ENCODE measurements at regions not wholly inside any gene's neighbourhood (a gene's known extent, or its start where the extent isn't known, plus 50 kb on each side); places are given as distances from the start of the nearest gene placed in this dataset.

- H3K4me2 ChIP-seq (ENCODE audit: low read length): no peak overlapping the region
- no peak overlapping the region for H3K9ac ChIP-seq
- no peak overlapping the region for H2AFZ ChIP-seq
- H3K27me3 ChIP-seq (ENCODE audit: control insufficient read depth, insufficient read depth, low read length): no peaks in the 10 kb centered on the region
- H3K4me3 ChIP-seq (ENCODE audit: low read depth, low read length): no peak overlapping the region
- no peaks in the 10 kb centered on the region for H3K79me2 ChIP-seq
- H3K36me3 ChIP-seq (ENCODE audit: control insufficient read depth, insufficient read depth, low read length): no peaks in the 10 kb centered on the region
- H3K27ac ChIP-seq: no peak overlapping the region
- no peak for TF ChIP-seq CTCF (IDR thresholded peaks at IDR 0.05)
- no peaks in the 10 kb centered on the region for H3K9me3 ChIP-seq (ENCODE audit: control insufficient read depth, low read length)
- peaks cover 3% of the 10 kb centered on the region for H3K4me1 ChIP-seq
Observed at GRCh38 chr3:135740751-135741150, 224.8 kb upstream of the PPP2R3A start.

DNA sequence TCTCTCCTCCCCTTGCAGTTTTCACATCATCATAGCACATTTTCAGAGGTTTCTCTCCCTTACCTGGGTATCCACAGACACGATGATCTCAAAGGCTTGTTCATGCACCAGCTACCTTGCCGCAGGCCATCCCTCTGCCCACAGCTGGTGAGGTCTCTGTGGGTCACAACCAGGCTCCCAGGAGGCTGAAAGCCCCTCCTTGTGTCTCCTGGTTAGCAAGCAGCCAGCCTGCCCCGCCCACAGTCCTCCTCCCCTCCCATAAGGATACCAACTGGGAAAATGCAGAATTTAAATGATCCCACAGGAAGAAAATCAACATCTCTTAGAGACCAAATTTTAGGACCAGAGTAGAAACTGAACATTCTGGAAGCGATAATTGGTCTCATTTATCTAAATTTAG is 213.5 kb upstream of the PPP2R3A start:
- TF ChIP-seq CTCF (IDR thresholded peaks at IDR 0.05): no peak
- Histone ChIP-seq H3K4me3 (ENCODE audit: low read depth, low read length) (no peak overlapping the region), H2AFZ (no peak overlapping the region), H3K9ac (no peak overlapping the region), H3K4me2 (ENCODE audit: low read length) (no peak overlapping the region), H3K36me3 (ENCODE audit: control insufficient read depth, insufficient read depth, low read length) (no peaks in the 10 kb centered on the region), H3K27ac (no peak overlapping the region), H3K79me2 (no peaks in the 10 kb centered on the region), H3K9me3 (ENCODE audit: control insufficient read depth, low read length) (no peaks in the 10 kb centered on the region), H3K4me1 (no peaks in the 10 kb centered on the region), H3K27me3 (ENCODE audit: control insufficient read depth, insufficient read depth, low read length) (no peaks in the 10 kb centered on the region)

DNA sequence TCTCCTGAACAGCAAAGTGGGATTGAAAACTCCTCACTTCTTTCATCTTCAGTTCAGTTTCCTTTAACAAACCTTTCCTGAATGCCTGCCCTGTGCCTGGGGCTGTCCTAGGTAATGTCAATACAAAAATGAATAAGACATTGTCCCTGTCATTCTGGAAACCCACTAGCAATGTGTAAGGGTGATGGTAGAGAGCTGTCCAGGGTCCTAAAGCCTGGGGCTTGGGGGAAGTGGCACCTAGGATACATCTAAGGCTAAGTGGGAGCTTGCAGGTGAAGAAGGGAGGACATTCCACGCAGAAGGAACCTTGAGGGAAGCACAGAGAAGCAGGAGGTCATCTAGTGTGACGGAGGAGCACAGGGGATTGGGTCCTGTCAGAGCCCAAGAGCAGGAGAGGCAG is 212.7 kb upstream of the PPP2R3A start:
- Histone ChIP-seq H3K27ac (no peak overlapping the region), H2AFZ (no peak overlapping the region), H3K4me1 (no peaks in the 10 kb centered on the region), H3K79me2 (no peaks in the 10 kb centered on the region), H3K9ac (no peak overlapping the region), H3K4me3 (ENCODE audit: low read depth, low read length) (no peak overlapping the region), H3K4me2 (ENCODE audit: low read length) (no peak overlapping the region), H3K9me3 (ENCODE audit: control insufficient read depth, low read length) (no peaks in the 10 kb centered on the region), H3K27me3 (ENCODE audit: control insufficient read depth, insufficient read depth, low read length) (no peaks in the 10 kb centered on the region), H3K36me3 (ENCODE audit: control insufficient read depth, insufficient read depth, low read length) (no peaks in the 10 kb centered on the region)
- TF ChIP-seq CTCF (IDR thresholded peaks at IDR 0.05): no peak

DNA sequence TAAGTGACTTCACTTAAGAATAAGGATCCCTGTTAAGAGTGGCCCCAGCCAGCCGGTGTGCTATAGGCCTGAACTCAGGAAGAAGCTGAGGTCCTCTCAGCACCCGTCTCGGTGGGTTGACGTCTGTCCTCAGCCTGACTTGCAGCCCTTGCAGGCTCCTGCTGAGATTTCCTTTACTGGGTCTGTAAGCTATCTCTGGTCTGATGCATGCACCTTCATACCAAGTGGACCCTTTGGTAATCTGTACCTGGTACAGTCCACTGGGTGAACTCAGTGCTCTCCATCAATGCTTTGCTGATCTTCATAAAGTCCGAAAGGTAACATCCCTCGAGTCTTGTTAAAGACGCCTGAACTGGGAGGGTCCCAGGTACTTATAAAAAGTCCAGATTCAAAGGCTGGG is 212.0 kb upstream of the PPP2R3A start:
- TF ChIP-seq CTCF (IDR thresholded peaks at IDR 0.05): no peak
- H3K4me1 ChIP-seq: no peaks in the 10 kb centered on the region
- no peak overlapping the region for H3K9ac ChIP-seq
- no peaks in the 10 kb centered on the region for H3K79me2 ChIP-seq
- no peak overlapping the region for H3K4me3 ChIP-seq (ENCODE audit: low read depth, low read length)
- H3K36me3 ChIP-seq (ENCODE audit: control insufficient read depth, insufficient read depth, low read length): no peaks in the 10 kb centered on the region
- H3K4me2 ChIP-seq (ENCODE audit: low read length): no peak overlapping the region
- no peak overlapping the region for H3K27ac ChIP-seq
- no peaks in the 10 kb centered on the region for H3K9me3 ChIP-seq (ENCODE audit: control insufficient read depth, low read length)
- no peaks in the 10 kb centered on the region for H3K27me3 ChIP-seq (ENCODE audit: control insufficient read depth, insufficient read depth, low read length)
- H2AFZ ChIP-seq: no peak overlapping the region

GRCh38 chr3:135755330-135756105 is 210.0 kb upstream of the PPP2R3A start:
- no peak overlapping the region for H3K4me3 ChIP-seq (ENCODE audit: low read depth, low read length)
- H2AFZ ChIP-seq: no peak overlapping the region
- H3K4me1 ChIP-seq: no peaks in the 10 kb centered on the region
- H3K9me3 ChIP-seq (ENCODE audit: control insufficient read depth, low read length): no peaks in the 10 kb centered on the region
- no peak for TF ChIP-seq CTCF (IDR thresholded peaks at IDR 0.05)
- H3K27ac ChIP-seq: no peak overlapping the region
- H3K36me3 ChIP-seq (ENCODE audit: control insufficient read depth, insufficient read depth, low read length): no peaks in the 10 kb centered on the region
- H3K79me2 ChIP-seq: no peaks in the 10 kb centered on the region
- no peak overlapping the region for H3K4me2 ChIP-seq (ENCODE audit: low read length)
- no peak overlapping the region for H3K9ac ChIP-seq
- no peaks in the 10 kb centered on the region for H3K27me3 ChIP-seq (ENCODE audit: control insufficient read depth, insufficient read depth, low read length)

Data from parathyroid adenoma (tissue), 2 donors.